MCF 10A (cell line): ENCODE measurements at regions not wholly inside any gene's neighbourhood (a gene's known extent, or its start where the extent isn't known, plus 50 kb on each side); places are given as distances from the start of the nearest gene placed in this dataset.

ENCODE experiments used
- BruUV-seq: library from RNA; stranded (reverse); fragments of 400-500 nt; replicated peaks from 2 replicates; lab custom pipeline; 2021; lab: Mats Ljungman, UMichigan
- CTCF ChIA-PET: fragments of 300-600 bp; sonication (Branson Sonifier 250); formaldehyde crosslinking; extraction: SDS; loops from one replicate; lab custom pipeline; 2021; ENCODE audit warnings: antibody characterized with exemption, inconsistent platforms; lab: Yijun Ruan, JAX
- POLR2A ChIA-PET: fragments of 300-600, 350-650 bp; sonication (Branson Sonifier 250); formaldehyde crosslinking; extraction: SDS; loops from one replicate; lab custom pipeline; 2020; ENCODE audit warnings: antibody characterized with exemption, inconsistent platforms; lab: Yijun Ruan, JAX
- DNase-seq: peaks from one replicate; pipeline ENCODE4 v3.0.0-alpha.2; 2018; ENCODE audit not compliant: unreplicated experiment
- H3K27ac Mint-ChIP-seq: one replicate; pipeline ENCODE4 v1.8.0; 2022; ENCODE audit warnings: mild to moderate bottlenecking, low read depth, mixed read lengths; ENCODE audit not compliant: unreplicated experiment
- H3K27me3 Mint-ChIP-seq: one replicate; pipeline ENCODE4 v1.8.0; 2022; ENCODE audit warnings: mixed read lengths; ENCODE audit not compliant: insufficient read depth, unreplicated experiment
- H3K36me3 Mint-ChIP-seq: one replicate; pipeline ENCODE4 v1.8.0; 2022; ENCODE audit warnings: mild to moderate bottlenecking, moderate library complexity, mixed read lengths; ENCODE audit not compliant: insufficient read depth, unreplicated experiment
- H3K4me1 Mint-ChIP-seq: one replicate; pipeline ENCODE4 v1.8.0; 2022; ENCODE audit warnings: mixed read lengths; ENCODE audit not compliant: insufficient read depth, unreplicated experiment
- H3K4me3 Mint-ChIP-seq: one replicate; pipeline ENCODE4 v1.8.0; 2022; ENCODE audit warnings: mild to moderate bottlenecking, moderate library complexity, mixed read lengths; ENCODE audit not compliant: unreplicated experiment
- H3K9me3 Mint-ChIP-seq: one replicate; pipeline ENCODE4 v1.8.0; 2022; ENCODE audit warnings: mixed read lengths; ENCODE audit not compliant: unreplicated experiment
- intact Hi-C: fragments of 100-400 bp; cut with micrococcal nuclease; formaldehyde crosslinking; loops from 2 replicates; pipeline ENCODE4 v1.14.1; 2022
- TF ChIP-seq, protein P1 (sequence below): fragments of 200-600 bp; IDR thresholded peaks from one replicate; pipeline ENCODE4 v1.8.0; 2022; ENCODE audit warnings: antibody characterized with exemption, mild to moderate bottlenecking; ENCODE audit not compliant: unreplicated experiment

- Mint-ChIP-seq H3K36me3 (no peaks in the 10 kb centered on the region), H3K4me1 (peaks cover 5% of the 10 kb centered on the region), H3K27ac (no peak overlapping the region), H3K27me3 (no peaks in the 10 kb centered on the region), H3K9me3 (peaks cover 8% of the 10 kb centered on the region), H3K4me3 (no peak overlapping the region)
- TF ChIP-seq, protein P1, sequence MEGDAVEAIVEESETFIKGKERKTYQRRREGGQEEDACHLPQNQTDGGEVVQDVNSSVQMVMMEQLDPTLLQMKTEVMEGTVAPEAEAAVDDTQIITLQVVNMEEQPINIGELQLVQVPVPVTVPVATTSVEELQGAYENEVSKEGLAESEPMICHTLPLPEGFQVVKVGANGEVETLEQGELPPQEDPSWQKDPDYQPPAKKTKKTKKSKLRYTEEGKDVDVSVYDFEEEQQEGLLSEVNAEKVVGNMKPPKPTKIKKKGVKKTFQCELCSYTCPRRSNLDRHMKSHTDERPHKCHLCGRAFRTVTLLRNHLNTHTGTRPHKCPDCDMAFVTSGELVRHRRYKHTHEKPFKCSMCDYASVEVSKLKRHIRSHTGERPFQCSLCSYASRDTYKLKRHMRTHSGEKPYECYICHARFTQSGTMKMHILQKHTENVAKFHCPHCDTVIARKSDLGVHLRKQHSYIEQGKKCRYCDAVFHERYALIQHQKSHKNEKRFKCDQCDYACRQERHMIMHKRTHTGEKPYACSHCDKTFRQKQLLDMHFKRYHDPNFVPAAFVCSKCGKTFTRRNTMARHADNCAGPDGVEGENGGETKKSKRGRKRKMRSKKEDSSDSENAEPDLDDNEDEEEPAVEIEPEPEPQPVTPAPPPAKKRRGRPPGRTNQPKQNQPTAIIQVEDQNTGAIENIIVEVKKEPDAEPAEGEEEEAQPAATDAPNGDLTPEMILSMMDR, result no peak
- intact Hi-C loops, result no loop called here
- CTCF ChIA-PET, result no interaction called here
- BruUV-seq, result no TSS peak
- POLR2A ChIA-PET, result no interaction called here
- no peak for DNase-seq
Measured at GRCh38 chr7:136302049-136302448, 324.9 kb upstream of the MTPN start.

- H3K4me1 Mint-ChIP-seq, result no peaks in the 10 kb centered on the region
- H3K4me3 Mint-ChIP-seq, result no peak overlapping the region
- H3K36me3 Mint-ChIP-seq, result no peaks in the 10 kb centered on the region
- peaks cover 8% of the 10 kb centered on the region for H3K9me3 Mint-ChIP-seq
- CTCF ChIA-PET, result no interaction called here
- H3K27me3 Mint-ChIP-seq, result peaks cover 12% of the 10 kb centered on the region
- no TSS peak for BruUV-seq
- POLR2A ChIA-PET, result no interaction called here
- no peak for DNase-seq
- intact Hi-C loops, result no loop called here
- TF ChIP-seq, protein P1, result no peak
- no peak overlapping the region for H3K27ac Mint-ChIP-seq
Measured at GRCh38 chr7:136294977-136295376, 317.8 kb upstream of the MTPN start.

GRCh38 chr7:136293841-136294391 lies 316.8 kb upstream of the MTPN start:
- Mint-ChIP-seq H3K36me3 (no peaks in the 10 kb centered on the region), H3K4me1 (no peaks in the 10 kb centered on the region), H3K27ac (no peak overlapping the region), H3K27me3 (peaks cover 12% of the 10 kb centered on the region), H3K9me3 (peaks cover 8% of the 10 kb centered on the region), H3K4me3 (no peak overlapping the region)
- TF ChIP-seq, protein P1, result no peak
- ChIA-PET POLR2A (no interaction called here), CTCF (no interaction called here)
- intact Hi-C loops, result no loop called here
- no TSS peak for BruUV-seq
- no peak for DNase-seq

DNA sequence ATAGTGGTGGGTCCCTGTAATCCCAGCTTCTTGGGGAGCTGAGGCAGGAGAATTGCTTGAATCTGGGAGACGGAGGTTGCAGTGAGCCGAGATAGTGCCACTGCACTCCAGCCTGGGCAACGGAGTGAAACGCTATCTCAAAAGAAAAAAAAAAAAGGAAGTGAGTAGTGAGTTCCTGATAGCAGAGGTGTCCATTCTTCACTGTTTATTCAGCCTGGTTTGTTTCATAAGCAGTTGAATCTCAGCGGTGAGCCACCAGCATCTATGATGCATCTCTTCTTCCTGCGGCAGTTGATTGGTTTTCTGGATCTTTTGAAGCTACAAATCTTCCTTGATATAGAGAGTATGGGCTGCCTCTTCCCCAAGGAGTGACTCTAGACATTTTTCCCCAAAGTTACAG lies 316.1 kb upstream of the MTPN start:
- intact Hi-C loops, result no loop called here
- TF ChIP-seq, protein P1, result no peak
- Mint-ChIP-seq H3K9me3 (peaks cover 8% of the 10 kb centered on the region), H3K4me1 (no peaks in the 10 kb centered on the region), H3K36me3 (no peaks in the 10 kb centered on the region), H3K27me3 (peaks cover 12% of the 10 kb centered on the region), H3K27ac (no peak overlapping the region), H3K4me3 (no peak overlapping the region)
- no TSS peak for BruUV-seq
- DNase-seq, result no peak
- ChIA-PET CTCF (no interaction called here), POLR2A (no interaction called here)
